ENCODE measurements at regions not wholly inside any gene's neighbourhood (a gene's known extent, or its start where the extent isn't known, plus 50 kb on each side); places are given as distances from the start of the nearest gene placed in this dataset.

GRCh38 chr2:126990605-126991532 lies 92.2 kb downstream of the TEX51 start:
- Histone ChIP-seq H3K27me3 (ENCODE audit: control insufficient read depth in 2 of 2, insufficient read depth in 2 of 2, low read length in 2 of 2) (no peaks in the 10 kb centered on the region), H3K9me3 (replicated peaks; ENCODE audit: control insufficient read depth, insufficient read depth, low read length) (no peaks in the 10 kb centered on the region), H4K20me1 (replicated peaks; ENCODE audit: control insufficient read depth, extremely low read depth, insufficient read depth, low read length) (no peaks in the 10 kb centered on the region), H3K9me1 (replicated peaks; ENCODE audit: control insufficient read depth, extremely low read depth, insufficient read depth, low read length) (no peaks in the 10 kb centered on the region), H3K79me2 (ENCODE audit: control insufficient read depth, insufficient read depth, low read length) (no peaks in the 10 kb centered on the region), H3K4me2 (ENCODE audit: insufficient read depth, low read length) (no peak overlapping the region), H3K4me1 (ENCODE audit: control insufficient read depth, extremely low read depth, insufficient read depth, low read length) (no peaks in the 10 kb centered on the region), H3K27ac (ENCODE audit: insufficient read depth, low read depth, low read length) (no peak overlapping the region), H3K36me3 (ENCODE audit: control insufficient read depth in 2 of 2, extremely low read depth in 1 of 2, insufficient read depth in 2 of 2, low read length in 2 of 2) (no peaks in the 10 kb centered on the region), H3K9ac (replicated peaks; ENCODE audit: extremely low read depth, insufficient read depth, low read length) (no peak overlapping the region), H2AFZ (ENCODE audit: low read depth, low read length) (no peak overlapping the region), H3K4me3 (replicated peaks in 1 of 3; ENCODE audit: insufficient read depth in 1 of 3, low read depth in 1 of 3, low read length in 3 of 3) (no peak overlapping the region)
- DNase-seq (ENCODE audit: low read depth, low spot score) = no peak
- POLR2A ChIA-PET = no interaction called here
- dilution Hi-C loops (cut with MboI; ENCODE audit: extremely low pct_ligation_motif_present, low sequenced_read_pairs) = no loop called here
- FAIRE-seq = no peak
- intact Hi-C loops (cut with micrococcal nuclease) = no loop called here
- no TSS peak for BruUV-seq (replicated peaks)
- no peak for TF ChIP-seq MAX (IDR thresholded peaks at IDR 0.05; ENCODE audit: insufficient read depth, insufficient read length)
- no peak for TF ChIP-seq JUN (IDR thresholded peaks at IDR 0.05; ENCODE audit: borderline replicate concordance, insufficient read depth, insufficient read length, low read depth)
- no peak for TF ChIP-seq POLR2A (IDR thresholded peaks at IDR 0.05; ENCODE audit: low read depth, low read length)
- TF ChIP-seq POLR2AphosphoS5 (IDR thresholded peaks at IDR 0.05; ENCODE audit: insufficient read depth, low read depth, low read length) = no peak
- no peak for TF ChIP-seq MYC (IDR thresholded peaks at IDR 0.05; ENCODE audit: low read depth, low read length)
- TF ChIP-seq EZH2 (IDR thresholded peaks at IDR 0.05; ENCODE audit: borderline replicate concordance, low read depth, low read length, severe bottlenecking) = no peak
- no peak for TF ChIP-seq CTCF (IDR thresholded peaks at IDR 0.05; ENCODE audit: extremely low read depth in 1 of 2, insufficient read depth in 1 of 2, low read depth in 1 of 2, low read length in 2 of 2)
- no peak for TF ChIP-seq FOS (IDR thresholded peaks at IDR 0.05; ENCODE audit: borderline replicate concordance, insufficient read depth, low read length)
- no peak for TF ChIP-seq GATA2 (IDR thresholded peaks at IDR 0.05; ENCODE audit: insufficient read depth, insufficient read length, low read depth, low read length)
- CTCF ChIA-PET = interaction anchor here (1.6 kb wide), 1 partner anchor 19 kb away, joined by 4 read pairs; no protein-coding TSS in a partner anchor
